HG03457 (cell line): ENCODE measurements at regions not wholly inside any gene's neighbourhood (a gene's known extent, or its start where the extent isn't known, plus 50 kb on each side); places are given as distances from the start of the nearest gene placed in this dataset.

Experiments used
- ATAC-seq: cut with Tn5 transposase; IDR thresholded peaks from one replicate; pipeline ENCODE4 v1.9.1; 2021; ENCODE audit warnings: moderate number of reproducible peaks; ENCODE audit not compliant: unreplicated experiment

GRCh38 chr20:58069796-58070663 lies 158.4 kb downstream of the ANKRD60 start:
- no peak for ATAC-seq

GRCh38 chr20:58069207-58069606 lies 159.2 kb downstream of the ANKRD60 start:
- ATAC-seq = no peak

- no peak for ATAC-seq
Observed at GRCh38 chr20:58065508-58066361, 162.7 kb downstream of the ANKRD60 start.

- no peak for ATAC-seq
Observed at GRCh38 chr20:58064411-58065010, 163.9 kb downstream of the ANKRD60 start.

GRCh38 chr20:58059260-58059544 lies 169.3 kb downstream of the ANKRD60 start:
- ATAC-seq = no peak

GRCh38 chr20:58058421-58059259 lies 169.8 kb downstream of the ANKRD60 start:
- no peak for ATAC-seq

GRCh38 chr20:58056921-58057686 lies 171.3 kb downstream of the ANKRD60 start:
- no peak for ATAC-seq

- ATAC-seq = no peak
Observed at GRCh38 chr20:58056021-58056591, 172.3 kb downstream of the ANKRD60 start.

GRCh38 chr20:58054780-58055373 lies 173.6 kb downstream of the ANKRD60 start:
- no peak for ATAC-seq

GRCh38 chr20:58054082-58054779 lies 174.2 kb downstream of the ANKRD60 start:
- ATAC-seq = no peak

- ATAC-seq = no peak
Observed at GRCh38 chr20:58053391-58054055, 174.9 kb downstream of the ANKRD60 start.

- no peak for ATAC-seq
Observed at GRCh38 chr20:58051367-58051766, 177.1 kb downstream of the ANKRD60 start.

GRCh38 chr20:58048096-58048702 lies 180.3 kb downstream of the ANKRD60 start:
- ATAC-seq = no peak

- no peak for ATAC-seq
Observed at GRCh38 chr20:58046311-58046710, 182.1 kb downstream of the ANKRD60 start.

- ATAC-seq = no peak
Observed at GRCh38 chr20:58045579-58045978, 182.9 kb downstream of the ANKRD60 start.

- ATAC-seq = no peak
Observed at GRCh38 chr20:58044931-58045555, 183.4 kb downstream of the ANKRD60 start.

- no peak for ATAC-seq
Observed at GRCh38 chr20:58044286-58044685, 184.2 kb downstream of the ANKRD60 start.
